SK-N-SH treated with all-trans-retinoic acid at 6 μM for 48 hours (cell line): ENCODE measurements at regions not wholly inside any gene's neighbourhood (a gene's known extent, or its start where the extent isn't known, plus 50 kb on each side); places are given as distances from the start of the nearest gene placed in this dataset.

Experiments
- CSRNP3 ChIP-seq: fragments of 250-450 bp; sonication (Bioruptor Pico); IDR thresholded peaks from 2 replicates; pipeline ENCODE4 v1.5.1; 2021; ENCODE audit warnings: mild to moderate bottlenecking, moderate library complexity
- ESRRG ChIP-seq: fragments of 250-450 bp; sonication (Bioruptor Pico); IDR thresholded peaks from 2 replicates; pipeline ENCODE4 v1.6.1; 2021; ENCODE audit warnings: mild to moderate bottlenecking
- GLIS3 ChIP-seq: fragments of 250-450 bp; sonication (Bioruptor Pico); IDR thresholded peaks from 2 replicates; pipeline ENCODE4 v1.5.0; 2020; ENCODE audit warnings: mild to moderate bottlenecking, moderate library complexity
- PPARA ChIP-seq: fragments of 250-450 bp; sonication (Bioruptor Pico); IDR thresholded peaks from 2 replicates; pipeline ENCODE4 v1.5.0; 2020; ENCODE audit warnings: mild to moderate bottlenecking, borderline replicate concordance
- SNAI2 ChIP-seq: fragments of 250-450 bp; sonication (Bioruptor Pico); IDR thresholded peaks from 2 replicates; pipeline ENCODE4 v1.5.0; 2020; ENCODE audit warnings: mild to moderate bottlenecking, moderate library complexity
- TCF4 ChIP-seq: fragments of 250-450 bp; sonication (Bioruptor Pico); IDR thresholded peaks from 2 replicates; pipeline ENCODE4 v1.8.0; 2021; ENCODE audit warnings: mild to moderate bottlenecking, moderate library complexity, borderline replicate concordance
- ZC3H10 ChIP-seq: fragments of 250-450 bp; sonication (Bioruptor Pico); IDR thresholded peaks from 2 replicates; pipeline ENCODE4 v1.5.1; 2021; ENCODE audit warnings: mild to moderate bottlenecking, moderate library complexity
- ZFP3 ChIP-seq: fragments of 250-450 bp; sonication (Bioruptor Pico); IDR thresholded peaks from 2 replicates; pipeline ENCODE4 v1.5.0; 2020; ENCODE audit warnings: mild to moderate bottlenecking, moderate library complexity
- ZFP30 ChIP-seq: fragments of 450-650 bp; formaldehyde crosslinking; IDR thresholded peaks from 2 replicates; pipeline ENCODE4 v1.5.0; 2022; ENCODE audit warnings: mild to moderate bottlenecking, moderate library complexity
- ZNF70 ChIP-seq: fragments of 450-650 bp; formaldehyde crosslinking; IDR thresholded peaks from 2 replicates; pipeline ENCODE4 v1.5.0; 2020; ENCODE audit warnings: mild to moderate bottlenecking, moderate library complexity
- ZNF8 ChIP-seq: fragments of 450-650 bp; formaldehyde crosslinking; IDR thresholded peaks from 2 replicates; pipeline ENCODE4 v1.5.0; 2020; ENCODE audit warnings: mild to moderate bottlenecking, moderate library complexity
- TF ChIP-seq, protein P1 (sequence below): fragments of 250-450 bp; sonication (Bioruptor Pico); IDR thresholded peaks from 2 replicates; pipeline ENCODE4 v1.5.1; 2020; ENCODE audit warnings: low read depth, mild to moderate bottlenecking, moderate library complexity

- TF ChIP-seq ZFP30 (CRISPR knock-in tag): no peak
- TF ChIP-seq ZFP3 (CRISPR knock-in tag): no peak
- no peak for TF ChIP-seq ZNF70 (CRISPR knock-in tag)
- TF ChIP-seq ZNF8 (CRISPR knock-in tag): no peak
- TF ChIP-seq CSRNP3 (CRISPR knock-in tag): no peak
- TF ChIP-seq SNAI2: no peak
- TF ChIP-seq ZC3H10 (CRISPR knock-in tag): no peak; the same call in 1 of the 2 replicates
- no peak for TF ChIP-seq GLIS3 (CRISPR knock-in tag)
- TF ChIP-seq, protein P1, sequence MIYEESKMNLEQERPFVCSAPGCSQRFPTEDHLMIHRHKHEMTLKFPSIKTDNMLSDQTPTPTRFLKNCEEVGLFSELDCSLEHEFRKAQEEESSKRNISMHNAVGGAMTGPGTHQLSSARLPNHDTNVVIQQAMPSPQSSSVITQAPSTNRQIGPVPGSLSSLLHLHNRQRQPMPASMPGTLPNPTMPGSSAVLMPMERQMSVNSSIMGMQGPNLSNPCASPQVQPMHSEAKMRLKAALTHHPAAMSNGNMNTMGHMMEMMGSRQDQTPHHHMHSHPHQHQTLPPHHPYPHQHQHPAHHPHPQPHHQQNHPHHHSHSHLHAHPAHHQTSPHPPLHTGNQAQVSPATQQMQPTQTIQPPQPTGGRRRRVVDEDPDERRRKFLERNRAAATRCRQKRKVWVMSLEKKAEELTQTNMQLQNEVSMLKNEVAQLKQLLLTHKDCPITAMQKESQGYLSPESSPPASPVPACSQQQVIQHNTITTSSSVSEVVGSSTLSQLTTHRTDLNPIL (CRISPR knock-in tag): no peak
- TF ChIP-seq TCF4 (CRISPR knock-in tag): no peak
- no peak for TF ChIP-seq ESRRG (CRISPR knock-in tag)
- TF ChIP-seq PPARA (CRISPR knock-in tag): no peak
Measured at GRCh38 chr21:23951251-23951650, 1656.0 kb downstream of the MRPL39 start.
